ENCODE measurements at regions not wholly inside any gene's neighbourhood (a gene's known extent, or its start where the extent isn't known, plus 50 kb on each side); places are given as distances from the start of the nearest gene placed in this dataset.
"Not testable (repeated sequence)": the region's sequence is repeated elsewhere in the genome, so short reads cannot be mapped to it uniquely, and the experiment has no call there.

DNA sequence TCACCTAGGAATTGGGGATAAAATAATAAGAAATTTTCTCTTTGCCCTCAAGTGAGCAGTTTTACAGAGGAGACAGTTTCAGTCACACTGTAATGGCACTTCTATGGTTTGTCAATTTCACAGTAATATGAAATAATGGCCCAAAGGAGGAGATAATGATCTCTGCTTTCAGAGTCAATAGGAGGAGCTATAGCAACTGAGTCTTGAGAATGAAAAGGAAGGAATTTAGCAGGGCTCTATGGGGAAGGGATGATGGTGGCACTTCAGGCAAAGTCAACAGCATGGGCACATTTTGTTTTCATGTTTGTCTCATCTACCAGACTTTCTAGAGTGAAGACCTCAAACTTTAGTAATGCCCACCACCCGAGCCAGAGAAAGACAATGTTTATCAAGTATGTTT is 138.3 kb upstream of the HMGN3 start:
- no peaks in the 10 kb centered on the region for H3K27me3 ChIP-seq (ENCODE audit: control insufficient read depth, insufficient read depth, low read length)
- peaks cover 0 to 7% (median 2%) of the 10 kb centered on the region in 3 donors for H3K9me3 ChIP-seq (ENCODE audit: control insufficient read depth in 2 of 3, insufficient read depth in 1 of 3, low read length in 3 of 3)
- peaks cover 0 to 3% (median 2%) of the 10 kb centered on the region in 3 donors for H3K4me1 ChIP-seq (ENCODE audit: control insufficient read depth in 2 of 3, insufficient read depth in 2 of 3, low read depth in 1 of 3, low read length in 3 of 3)
- H3K9ac ChIP-seq (ENCODE audit: low read length in 3 of 3) = no peak overlapping the region
- DNase-seq (no peak), FAIRE-seq (no peak)
- H3K36me3 ChIP-seq (ENCODE audit: control insufficient read depth in 2 of 3, insufficient read depth in 3 of 3, low read length in 3 of 3) = no peaks in the 10 kb centered on the region
- no peak overlapping the region for H3K4me3 ChIP-seq (ENCODE audit: low read length in 3 of 3)
- TF ChIP-seq, protein P1, sequence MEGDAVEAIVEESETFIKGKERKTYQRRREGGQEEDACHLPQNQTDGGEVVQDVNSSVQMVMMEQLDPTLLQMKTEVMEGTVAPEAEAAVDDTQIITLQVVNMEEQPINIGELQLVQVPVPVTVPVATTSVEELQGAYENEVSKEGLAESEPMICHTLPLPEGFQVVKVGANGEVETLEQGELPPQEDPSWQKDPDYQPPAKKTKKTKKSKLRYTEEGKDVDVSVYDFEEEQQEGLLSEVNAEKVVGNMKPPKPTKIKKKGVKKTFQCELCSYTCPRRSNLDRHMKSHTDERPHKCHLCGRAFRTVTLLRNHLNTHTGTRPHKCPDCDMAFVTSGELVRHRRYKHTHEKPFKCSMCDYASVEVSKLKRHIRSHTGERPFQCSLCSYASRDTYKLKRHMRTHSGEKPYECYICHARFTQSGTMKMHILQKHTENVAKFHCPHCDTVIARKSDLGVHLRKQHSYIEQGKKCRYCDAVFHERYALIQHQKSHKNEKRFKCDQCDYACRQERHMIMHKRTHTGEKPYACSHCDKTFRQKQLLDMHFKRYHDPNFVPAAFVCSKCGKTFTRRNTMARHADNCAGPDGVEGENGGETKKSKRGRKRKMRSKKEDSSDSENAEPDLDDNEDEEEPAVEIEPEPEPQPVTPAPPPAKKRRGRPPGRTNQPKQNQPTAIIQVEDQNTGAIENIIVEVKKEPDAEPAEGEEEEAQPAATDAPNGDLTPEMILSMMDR (IDR thresholded peaks at IDR 0.05; ENCODE audit: borderline replicate concordance, extremely low read depth, insufficient read depth) = no peak
- H3K27ac ChIP-seq (ENCODE audit: low read depth in 2 of 2, low read length in 2 of 2) = no peak overlapping the region
- intact Hi-C loops (cut with DNase I) = no loop called here

DNA sequence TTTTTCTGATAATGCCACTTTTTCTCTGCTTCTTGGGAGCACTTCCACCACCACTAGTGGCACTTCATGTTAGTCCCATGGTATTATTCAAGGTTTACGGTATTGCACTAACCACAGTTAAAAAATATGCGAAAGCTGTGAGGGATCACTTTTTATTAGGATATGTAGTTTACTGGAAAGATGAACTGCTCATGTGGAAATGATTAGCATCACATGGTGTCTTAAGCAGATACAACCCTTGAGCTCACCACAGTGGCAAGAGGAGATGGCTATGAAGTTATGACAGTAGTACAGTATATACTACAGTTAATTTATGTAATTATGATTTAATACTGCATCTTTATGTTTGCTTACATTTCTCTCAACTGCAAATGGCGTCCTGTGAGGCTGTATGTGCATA is 134.5 kb upstream of the HMGN3 start:
- Histone ChIP-seq H3K27ac (ENCODE audit: low read depth in 2 of 2, low read length in 2 of 2) (no peak overlapping the region), H3K4me1 (ENCODE audit: control insufficient read depth in 2 of 3, insufficient read depth in 2 of 3, low read depth in 1 of 3, low read length in 3 of 3) (no peaks in the 10 kb centered on the region), H3K9ac (ENCODE audit: low read length in 3 of 3) (no peak overlapping the region), H3K9me3 (ENCODE audit: control insufficient read depth in 2 of 3, insufficient read depth in 1 of 3, low read length in 3 of 3) (peaks cover 0 to 7% (median 2%) of the 10 kb centered on the region in 3 donors), H3K27me3 (ENCODE audit: control insufficient read depth, insufficient read depth, low read length) (no peaks in the 10 kb centered on the region), H3K36me3 (ENCODE audit: control insufficient read depth in 2 of 3, insufficient read depth in 3 of 3, low read length in 3 of 3) (no peaks in the 10 kb centered on the region), H3K4me3 (ENCODE audit: low read length in 3 of 3) (no peak overlapping the region)
- FAIRE-seq (no peak), DNase-seq (no peak)
- intact Hi-C loops (cut with DNase I) = no loop called here
- TF ChIP-seq, protein P1 (IDR thresholded peaks at IDR 0.05; ENCODE audit: borderline replicate concordance, extremely low read depth, insufficient read depth) = no peak

DNA sequence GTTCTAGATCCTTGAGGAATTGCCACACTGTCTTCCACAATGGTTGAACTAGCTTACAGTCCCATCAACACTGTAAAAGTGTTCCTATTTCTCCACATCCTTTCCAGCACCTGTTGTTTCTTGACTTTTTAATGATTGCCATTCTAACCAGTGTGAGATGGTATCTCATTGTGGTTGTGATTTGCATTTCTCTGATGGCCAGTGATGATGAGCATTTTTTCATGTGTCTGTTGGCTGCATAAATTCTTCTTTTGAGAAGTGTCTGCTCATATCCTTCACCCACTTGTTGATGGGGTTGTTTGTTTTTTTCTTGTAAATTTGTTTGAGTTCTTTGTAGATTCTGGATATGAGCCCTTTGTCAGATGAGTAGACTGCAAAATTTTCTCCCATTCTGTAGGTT is 129.0 kb upstream of the HMGN3 start:
- H3K9me3 ChIP-seq (ENCODE audit: control insufficient read depth in 2 of 3, insufficient read depth in 1 of 3, low read length in 3 of 3); H3K9ac ChIP-seq (ENCODE audit: low read length in 3 of 3); H3K4me3 ChIP-seq (ENCODE audit: low read length in 3 of 3); H3K4me1 ChIP-seq (ENCODE audit: control insufficient read depth in 2 of 3, insufficient read depth in 2 of 3, low read depth in 1 of 3, low read length in 3 of 3); DNase-seq; H3K36me3 ChIP-seq (ENCODE audit: control insufficient read depth in 2 of 3, insufficient read depth in 3 of 3, low read length in 3 of 3); H3K27ac ChIP-seq (ENCODE audit: low read depth in 2 of 2, low read length in 2 of 2); FAIRE-seq; H3K27me3 ChIP-seq (ENCODE audit: control insufficient read depth, insufficient read depth, low read length); intact Hi-C loops (cut with DNase I): not testable (repeated sequence)

DNA sequence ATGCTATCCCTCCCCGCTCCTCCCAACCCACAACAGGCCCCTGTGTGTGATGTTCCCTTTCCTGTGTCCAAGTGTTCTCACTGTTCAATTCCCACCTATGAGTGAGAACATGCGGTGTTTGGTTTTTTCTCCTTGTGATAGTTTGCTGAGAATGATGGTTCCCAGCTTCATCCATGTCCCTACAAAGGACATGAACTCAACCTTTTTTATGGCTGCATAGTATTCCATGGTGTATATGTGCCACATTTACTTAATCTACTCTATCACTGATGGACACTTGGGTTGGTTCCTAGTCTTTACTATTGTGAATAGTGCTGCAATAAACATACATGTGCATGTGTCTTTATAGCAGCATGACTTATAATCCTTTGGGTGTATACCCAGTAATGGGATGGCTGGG is 126.6 kb upstream of the HMGN3 start:
- H3K9me3 ChIP-seq (ENCODE audit: control insufficient read depth in 2 of 3, insufficient read depth in 1 of 3, low read length in 3 of 3); H3K4me1 ChIP-seq (ENCODE audit: control insufficient read depth in 2 of 3, insufficient read depth in 2 of 3, low read depth in 1 of 3, low read length in 3 of 3); H3K9ac ChIP-seq (ENCODE audit: low read length in 3 of 3); FAIRE-seq; H3K4me3 ChIP-seq (ENCODE audit: low read length in 3 of 3); H3K27ac ChIP-seq (ENCODE audit: low read depth in 2 of 2, low read length in 2 of 2); intact Hi-C loops (cut with DNase I); H3K27me3 ChIP-seq (ENCODE audit: control insufficient read depth, insufficient read depth, low read length); H3K36me3 ChIP-seq (ENCODE audit: control insufficient read depth in 2 of 3, insufficient read depth in 3 of 3, low read length in 3 of 3); DNase-seq: not testable (repeated sequence)

DNA sequence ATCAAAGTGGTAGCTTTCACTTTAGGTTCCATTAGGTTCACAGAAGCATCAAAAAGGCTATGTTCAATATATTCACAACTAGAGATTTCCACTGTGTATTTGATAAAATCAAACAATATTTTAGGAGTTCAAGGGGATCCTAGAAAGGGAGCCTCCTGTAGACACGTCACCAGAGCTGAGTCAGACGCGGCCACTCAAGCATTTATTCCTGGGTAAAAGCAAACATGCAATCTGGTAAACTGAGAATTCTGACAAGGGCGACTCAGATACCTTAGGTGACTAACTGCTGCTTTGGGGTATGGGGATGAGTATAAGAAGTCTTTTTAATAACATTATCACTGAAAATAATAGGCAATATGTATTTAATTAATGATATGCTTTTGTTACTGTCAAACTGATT is 118.7 kb upstream of the HMGN3 start:
- H3K4me3 ChIP-seq (ENCODE audit: low read length in 3 of 3) = no peak overlapping the region
- no peaks in the 10 kb centered on the region for H3K4me1 ChIP-seq (ENCODE audit: control insufficient read depth in 2 of 3, insufficient read depth in 2 of 3, low read depth in 1 of 3, low read length in 3 of 3)
- no peaks in the 10 kb centered on the region for H3K36me3 ChIP-seq (ENCODE audit: control insufficient read depth in 2 of 3, insufficient read depth in 3 of 3, low read length in 3 of 3)
- no peak overlapping the region for H3K27ac ChIP-seq (ENCODE audit: low read depth in 2 of 2, low read length in 2 of 2)
- intact Hi-C loops (cut with DNase I) = no loop called here
- DNase-seq (no peak), FAIRE-seq (no peak)
- TF ChIP-seq, protein P1 (IDR thresholded peaks at IDR 0.05; ENCODE audit: borderline replicate concordance, extremely low read depth, insufficient read depth) = no peak
- no peaks in the 10 kb centered on the region for H3K9me3 ChIP-seq (ENCODE audit: control insufficient read depth in 2 of 3, insufficient read depth in 1 of 3, low read length in 3 of 3)
- H3K27me3 ChIP-seq (ENCODE audit: control insufficient read depth, insufficient read depth, low read length) = no peaks in the 10 kb centered on the region
- no peak overlapping the region for H3K9ac ChIP-seq (ENCODE audit: low read length in 3 of 3)
